WTC11 (cell line): ENCODE measurements at regions not wholly inside any gene's neighbourhood (a gene's known extent, or its start where the extent isn't known, plus 50 kb on each side); places are given as distances from the start of the nearest gene placed in this dataset.
"Not testable (repeated sequence)": the region's sequence is repeated elsewhere in the genome, so short reads cannot be mapped to it uniquely, and the experiment has no call there.

Experiments used
- ATF1 ChIP-seq: sonication (generic); formaldehyde crosslinking; IDR thresholded peaks from 2 replicates; pipeline ENCODE4 v1.8.1; 2023; ENCODE audit warnings: mild to moderate bottlenecking, moderate library complexity, missing genetic modification reagents
- CREB1 ChIP-seq: sonication (generic); formaldehyde crosslinking; IDR thresholded peaks from 2 replicates; pipeline ENCODE4 v1.8.0; 2023; ENCODE audit warnings: mild to moderate bottlenecking, missing genetic modification reagents
- CTCF ChIP-seq: fragments of 200-600 bp; IDR thresholded peaks from 2 replicates; pipeline ENCODE4 v1.8.0; 2022; ENCODE audit warnings: antibody characterized with exemption
- ESRRA ChIP-seq: sonication (generic); formaldehyde crosslinking; IDR thresholded peaks from 2 replicates; pipeline ENCODE4 v1.8.1; 2022; ENCODE audit warnings: mild to moderate bottlenecking, missing genetic modification reagents, borderline replicate concordance
- GTF2I ChIP-seq: fragments of 250-450 bp; sonication (Bioruptor Pico); conservative IDR thresholded peaks from 2 replicates; pipeline ENCODE4 v1.4.0; 2021; ENCODE audit warnings: mild to moderate bottlenecking
- SMAD4 ChIP-seq: sonication (generic); formaldehyde crosslinking; IDR thresholded peaks from 2 replicates; pipeline ENCODE4 v1.8.0; 2022; ENCODE audit warnings: mild to moderate bottlenecking, missing genetic modification reagents
- TCF7 ChIP-seq: sonication (generic); formaldehyde crosslinking; IDR thresholded peaks from 2 replicates; pipeline ENCODE4 v1.8.0; 2022; ENCODE audit warnings: mild to moderate bottlenecking, low read depth, missing genetic modification reagents, moderate library complexity
- ZNF138 ChIP-seq: sonication (generic); formaldehyde crosslinking; conservative IDR thresholded peaks from 2 replicates; pipeline ENCODE4 v1.8.1; 2022; ENCODE audit warnings: mild to moderate bottlenecking, moderate library complexity, missing genetic modification reagents
- TF ChIP-seq, protein P1 (sequence below): sonication (generic); formaldehyde crosslinking; IDR thresholded peaks from 2 replicates; pipeline ENCODE4 v1.8.1; 2023; ENCODE audit warnings: mild to moderate bottlenecking, missing genetic modification reagents
- TF ChIP-seq, protein P2 (sequence below): sonication (generic); formaldehyde crosslinking; IDR thresholded peaks from 2 replicates; pipeline ENCODE4 v1.8.1; 2023; ENCODE audit warnings: mild to moderate bottlenecking, missing genetic modification reagents, moderate library complexity
- TF ChIP-seq, protein P3 (sequence below): sonication (generic); formaldehyde crosslinking; IDR thresholded peaks from 2 replicates; pipeline ENCODE4 v1.8.1; 2022; ENCODE audit warnings: low read depth, missing genetic modification reagents, borderline replicate concordance
- TF ChIP-seq, protein P4 (sequence below): sonication (generic); formaldehyde crosslinking; IDR thresholded peaks from 2 replicates; pipeline ENCODE4 v1.8.0; 2022; ENCODE audit warnings: mild to moderate bottlenecking, missing genetic modification reagents

- not testable (repeated sequence) for TF ChIP-seq CTCF; TCF7 (CRISPR knock-in tag); ATF1 (CRISPR knock-in tag); GTF2I (CRISPR knock-in tag); ZNF138 (CRISPR knock-in tag); ESRRA (CRISPR knock-in tag); SMAD4 (CRISPR knock-in tag); CREB1 (CRISPR knock-in tag)
- TF ChIP-seq, protein P1, sequence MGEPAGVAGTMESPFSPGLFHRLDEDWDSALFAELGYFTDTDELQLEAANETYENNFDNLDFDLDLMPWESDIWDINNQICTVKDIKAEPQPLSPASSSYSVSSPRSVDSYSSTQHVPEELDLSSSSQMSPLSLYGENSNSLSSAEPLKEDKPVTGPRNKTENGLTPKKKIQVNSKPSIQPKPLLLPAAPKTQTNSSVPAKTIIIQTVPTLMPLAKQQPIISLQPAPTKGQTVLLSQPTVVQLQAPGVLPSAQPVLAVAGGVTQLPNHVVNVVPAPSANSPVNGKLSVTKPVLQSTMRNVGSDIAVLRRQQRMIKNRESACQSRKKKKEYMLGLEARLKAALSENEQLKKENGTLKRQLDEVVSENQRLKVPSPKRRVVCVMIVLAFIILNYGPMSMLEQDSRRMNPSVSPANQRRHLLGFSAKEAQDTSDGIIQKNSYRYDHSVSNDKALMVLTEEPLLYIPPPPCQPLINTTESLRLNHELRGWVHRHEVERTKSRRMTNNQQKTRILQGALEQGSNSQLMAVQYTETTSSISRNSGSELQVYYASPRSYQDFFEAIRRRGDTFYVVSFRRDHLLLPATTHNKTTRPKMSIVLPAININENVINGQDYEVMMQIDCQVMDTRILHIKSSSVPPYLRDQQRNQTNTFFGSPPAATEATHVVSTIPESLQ (CRISPR knock-in tag), result not testable (repeated sequence)
- TF ChIP-seq, protein P2, sequence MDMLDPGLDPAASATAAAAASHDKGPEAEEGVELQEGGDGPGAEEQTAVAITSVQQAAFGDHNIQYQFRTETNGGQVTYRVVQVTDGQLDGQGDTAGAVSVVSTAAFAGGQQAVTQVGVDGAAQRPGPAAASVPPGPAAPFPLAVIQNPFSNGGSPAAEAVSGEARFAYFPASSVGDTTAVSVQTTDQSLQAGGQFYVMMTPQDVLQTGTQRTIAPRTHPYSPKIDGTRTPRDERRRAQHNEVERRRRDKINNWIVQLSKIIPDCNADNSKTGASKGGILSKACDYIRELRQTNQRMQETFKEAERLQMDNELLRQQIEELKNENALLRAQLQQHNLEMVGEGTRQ, result not testable (repeated sequence)
- TF ChIP-seq, protein P3, sequence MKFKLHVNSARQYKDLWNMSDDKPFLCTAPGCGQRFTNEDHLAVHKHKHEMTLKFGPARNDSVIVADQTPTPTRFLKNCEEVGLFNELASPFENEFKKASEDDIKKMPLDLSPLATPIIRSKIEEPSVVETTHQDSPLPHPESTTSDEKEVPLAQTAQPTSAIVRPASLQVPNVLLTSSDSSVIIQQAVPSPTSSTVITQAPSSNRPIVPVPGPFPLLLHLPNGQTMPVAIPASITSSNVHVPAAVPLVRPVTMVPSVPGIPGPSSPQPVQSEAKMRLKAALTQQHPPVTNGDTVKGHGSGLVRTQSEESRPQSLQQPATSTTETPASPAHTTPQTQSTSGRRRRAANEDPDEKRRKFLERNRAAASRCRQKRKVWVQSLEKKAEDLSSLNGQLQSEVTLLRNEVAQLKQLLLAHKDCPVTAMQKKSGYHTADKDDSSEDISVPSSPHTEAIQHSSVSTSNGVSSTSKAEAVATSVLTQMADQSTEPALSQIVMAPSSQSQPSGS (CRISPR knock-in tag), result not testable (repeated sequence)
- TF ChIP-seq, protein P4, sequence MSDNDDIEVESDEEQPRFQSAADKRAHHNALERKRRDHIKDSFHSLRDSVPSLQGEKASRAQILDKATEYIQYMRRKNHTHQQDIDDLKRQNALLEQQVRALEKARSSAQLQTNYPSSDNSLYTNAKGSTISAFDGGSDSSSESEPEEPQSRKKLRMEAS (CRISPR knock-in tag), result not testable (repeated sequence)
These were observed 241.7 kb downstream of the TMEM121 start for GRCh38 chr14:105768039-105768438.
